Stimulated activated CD4-positive, alpha-beta T cell treated with anti-CD3 and anti-CD28 coated beads, TNF-alpha, amount 100 ng/mL, for 4 hours (primary cell): ENCODE measurements at regions not wholly inside any gene's neighbourhood (a gene's known extent, or its start where the extent isn't known, plus 50 kb on each side); places are given as distances from the start of the nearest gene placed in this dataset.

Experiments
- DNase-seq, 3 experiments: peaks; one replicate each; pipeline ENCODE4 v3.0.0-alpha.2; 2020; ENCODE audit warnings: low read depth in 3 of 3

DNA sequence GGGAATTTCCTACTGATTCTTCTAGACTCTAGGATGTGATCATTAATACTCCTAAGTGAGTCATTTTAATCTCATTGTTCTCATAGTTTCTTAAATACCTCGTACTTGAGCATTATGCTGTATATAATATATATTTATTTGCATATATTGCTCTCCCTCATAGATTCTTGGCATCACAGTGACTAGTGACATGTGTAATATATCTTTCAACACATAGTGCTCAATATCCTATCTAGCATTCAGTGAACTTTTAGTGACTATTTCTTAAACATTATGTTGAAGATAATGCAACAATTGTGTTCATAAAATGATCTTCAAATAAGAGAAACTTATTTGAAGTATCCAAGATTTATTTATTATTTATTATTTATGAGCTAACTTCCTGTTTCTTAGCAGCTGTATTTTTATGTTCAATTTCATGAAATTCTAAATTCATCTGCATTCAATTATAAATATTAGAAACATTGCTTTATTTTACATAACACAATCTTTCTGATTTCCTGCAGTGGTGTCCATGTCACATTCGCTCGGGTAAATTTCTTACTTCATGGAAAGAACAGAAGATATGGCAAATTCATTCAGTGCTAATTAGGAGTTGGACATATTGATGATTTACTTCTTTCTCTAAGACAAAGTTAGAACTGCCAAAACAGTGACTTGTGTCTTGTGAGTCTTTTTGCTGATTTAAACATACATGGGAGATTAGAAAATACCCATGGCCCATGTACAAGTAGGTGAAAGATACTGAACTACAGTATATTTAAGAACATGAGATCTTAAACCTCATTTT is 1095.5 kb upstream of the IGFBP7 start:
- no peak for DNase-seq

- no peak for DNase-seq
Observed at GRCh38 chr4:58192217-58192616, 1082.0 kb upstream of the IGFBP7 start.

- no peak for DNase-seq
Observed at GRCh38 chr4:58191109-58191508, 1080.9 kb upstream of the IGFBP7 start.

GRCh38 chr4:58188316-58188715 is 1078.1 kb upstream of the IGFBP7 start:
- DNase-seq: no peak

- DNase-seq: no peak
Observed at GRCh38 chr4:58175024-58175423, 1064.8 kb upstream of the IGFBP7 start.

DNA sequence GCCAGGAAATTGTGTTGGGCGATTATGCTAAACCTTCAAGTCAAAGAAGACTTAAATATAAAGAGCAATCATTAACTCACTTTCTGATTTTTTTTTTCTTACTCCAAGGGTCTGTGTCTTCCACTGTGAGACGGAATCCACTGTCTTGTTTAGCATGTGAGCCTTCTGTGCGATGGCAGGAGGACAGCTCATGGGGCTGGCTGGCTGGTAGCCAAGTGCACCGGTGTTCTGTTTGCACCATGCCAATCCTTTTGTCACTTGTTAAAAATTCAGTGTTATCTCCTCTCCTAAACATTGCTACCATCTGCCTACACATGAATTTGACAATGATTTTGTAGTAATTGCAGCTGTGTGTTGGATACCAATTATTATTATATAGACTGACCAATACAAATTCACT is 1056.3 kb upstream of the IGFBP7 start:
- DNase-seq: no peak

DNA sequence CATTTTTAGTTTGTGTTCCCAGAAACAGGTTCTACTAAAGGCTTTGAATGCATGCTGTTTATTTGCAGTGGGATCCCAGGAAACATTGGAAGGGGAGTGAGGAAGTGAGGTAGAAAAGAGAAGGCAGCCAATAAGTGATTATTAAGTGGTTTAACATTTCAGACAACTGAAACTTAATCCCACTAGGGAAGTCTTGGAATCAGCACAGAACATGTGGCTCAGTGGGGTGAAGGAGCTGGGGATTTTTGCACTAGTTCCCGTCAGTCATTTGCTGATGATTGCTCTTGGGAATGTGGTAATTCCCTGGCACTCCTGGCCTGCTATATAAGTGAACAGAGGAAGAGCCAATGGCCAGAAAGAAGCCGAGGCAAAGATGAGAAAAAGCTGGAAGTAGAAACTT is 1053.0 kb upstream of the IGFBP7 start:
- DNase-seq: no peak

DNA sequence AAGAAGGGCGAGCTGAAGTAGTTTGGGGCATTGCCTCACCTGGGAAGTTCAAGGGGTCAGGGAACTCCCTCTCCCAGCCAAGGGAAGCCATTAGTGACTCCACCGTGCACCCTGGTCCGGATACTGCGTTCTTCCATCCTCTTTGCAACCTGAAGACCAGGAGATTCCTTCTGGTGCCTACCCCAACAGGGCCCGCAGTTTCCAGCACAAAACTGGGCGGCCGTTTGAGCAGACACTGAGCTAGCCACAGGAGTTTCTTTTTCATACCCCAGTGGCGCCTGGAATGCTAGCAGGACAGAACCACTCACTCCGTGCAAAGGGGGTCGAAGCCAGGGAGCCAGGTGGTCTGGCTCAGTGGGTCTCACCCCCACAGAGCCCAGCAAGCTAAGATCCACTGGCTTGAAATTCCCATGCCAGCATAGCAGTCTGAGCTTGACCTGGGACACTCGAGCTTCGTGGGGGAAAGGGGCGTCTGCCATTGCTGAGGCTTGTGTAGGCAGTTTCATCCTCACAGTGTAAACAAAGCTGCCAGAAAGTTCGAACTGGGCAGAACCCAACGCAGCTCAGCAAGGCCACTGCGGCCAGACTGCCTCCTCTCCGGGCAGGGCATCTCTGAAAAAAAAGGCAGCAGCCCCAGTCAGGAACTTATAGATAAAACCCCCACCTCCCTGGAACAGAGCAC is 1039.4 kb upstream of the IGFBP7 start:
- no peak for DNase-seq

DNA sequence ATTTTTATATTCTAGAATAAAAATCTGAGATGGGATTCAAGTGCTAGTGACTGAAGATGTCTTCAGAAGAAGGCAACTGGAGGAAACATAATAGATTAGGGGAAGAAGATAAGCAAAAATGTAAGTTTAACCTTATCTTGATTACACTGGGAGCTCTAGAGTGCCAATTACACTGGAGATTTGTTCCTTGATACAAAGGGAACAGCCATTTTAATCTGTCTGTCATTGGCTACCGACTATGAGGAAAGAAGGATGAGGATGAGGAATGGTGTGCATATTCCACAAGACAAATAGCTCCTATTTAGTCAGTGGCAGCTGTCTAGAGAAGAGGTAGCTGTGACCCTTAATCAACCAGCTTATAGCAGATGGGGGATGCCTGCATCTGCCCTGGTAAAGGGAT is 1034.5 kb upstream of the IGFBP7 start:
- no peak for DNase-seq

GRCh38 chr4:58138786-58139668 is 1028.8 kb upstream of the IGFBP7 start:
- no peak for DNase-seq

GRCh38 chr4:58136604-58137003 is 1026.4 kb upstream of the IGFBP7 start:
- no peak for DNase-seq

- DNase-seq: no peak
Observed at GRCh38 chr4:58127680-58128079, 1017.5 kb upstream of the IGFBP7 start.

GRCh38 chr4:58119298-58119697 is 1009.1 kb upstream of the IGFBP7 start:
- no peak for DNase-seq

GRCh38 chr4:58113126-58113525 is 1002.9 kb upstream of the IGFBP7 start:
- no peak for DNase-seq

GRCh38 chr4:58111818-58112217 is 1001.6 kb upstream of the IGFBP7 start:
- DNase-seq: no peak

DNA sequence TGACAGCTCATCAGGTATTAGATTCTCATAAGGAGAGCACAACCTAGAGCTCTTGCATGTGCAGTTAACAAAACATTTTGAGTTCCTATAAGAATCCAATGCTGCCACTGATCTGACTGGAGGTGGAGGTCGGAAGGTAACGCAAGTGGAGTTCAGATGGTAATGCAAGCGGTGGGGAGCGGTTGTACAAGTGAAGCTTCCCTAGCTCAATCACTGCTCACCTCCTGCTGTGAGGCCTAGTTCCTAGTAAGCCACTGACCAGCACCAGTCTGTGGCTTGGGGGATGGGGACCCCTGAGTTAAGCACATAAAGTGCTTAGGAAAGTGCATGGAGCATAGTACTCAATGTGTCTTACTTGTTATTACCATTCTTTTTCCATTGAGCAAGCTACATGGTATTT is 983.2 kb upstream of the IGFBP7 start:
- DNase-seq: no peak

GRCh38 chr4:58090539-58090938 is 980.4 kb upstream of the IGFBP7 start:
- DNase-seq: no peak

DNA sequence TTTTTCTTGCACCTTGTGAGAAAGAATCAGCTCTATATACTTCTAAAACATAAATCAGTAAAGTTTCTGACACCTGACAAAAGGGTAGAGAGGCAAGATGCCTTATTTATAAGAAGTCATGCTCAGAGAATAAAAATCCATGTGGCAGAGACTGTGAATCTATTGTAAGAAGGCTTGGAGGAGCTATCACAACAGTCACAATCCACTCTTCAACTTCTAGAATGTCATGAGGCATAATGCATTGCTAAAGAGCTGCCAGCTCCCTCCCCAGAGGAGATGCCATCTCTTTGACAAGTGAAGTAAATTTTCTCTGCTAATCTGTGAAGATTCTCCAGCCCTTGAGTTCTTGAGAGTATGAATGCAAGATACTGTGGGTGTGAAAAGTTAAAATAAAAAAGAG is 971.2 kb upstream of the IGFBP7 start:
- no peak for DNase-seq

GRCh38 chr4:58075724-58076123 is 965.5 kb upstream of the IGFBP7 start:
- no peak for DNase-seq

- no peak for DNase-seq
Observed at GRCh38 chr4:58074382-58074781, 964.2 kb upstream of the IGFBP7 start.

GRCh38 chr4:58070726-58071125 is 960.5 kb upstream of the IGFBP7 start:
- DNase-seq: no peak

DNA sequence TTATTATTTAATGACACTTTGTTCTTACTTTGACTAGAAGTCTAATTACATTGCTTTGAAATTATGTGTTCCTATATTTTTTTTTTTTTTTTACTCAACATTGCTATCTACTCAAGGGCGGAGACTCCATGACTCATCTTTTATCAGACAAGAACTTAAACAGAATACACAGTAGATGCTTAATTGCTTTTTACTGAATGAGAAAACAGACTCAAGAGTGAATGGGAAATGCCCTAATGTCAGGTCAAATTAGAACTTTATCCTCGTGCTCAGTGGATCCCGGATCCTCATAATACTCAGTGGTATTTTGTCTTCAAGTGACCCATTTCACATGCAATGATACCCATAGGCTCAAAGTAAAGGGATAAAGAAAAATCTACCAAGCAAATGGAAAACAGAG is 954.5 kb upstream of the IGFBP7 start:
- no peak for DNase-seq
